HG02610 (cell line): ENCODE measurements at regions not wholly inside any gene's neighbourhood (a gene's known extent, or its start where the extent isn't known, plus 50 kb on each side); places are given as distances from the start of the nearest gene placed in this dataset.

Experiments
- ATAC-seq: cut with Tn5 transposase; IDR thresholded peaks from one replicate; pipeline ENCODE4 v1.9.1; 2021; ENCODE audit warnings: mild to moderate bottlenecking, moderate library complexity; ENCODE audit not compliant: unreplicated experiment

DNA sequence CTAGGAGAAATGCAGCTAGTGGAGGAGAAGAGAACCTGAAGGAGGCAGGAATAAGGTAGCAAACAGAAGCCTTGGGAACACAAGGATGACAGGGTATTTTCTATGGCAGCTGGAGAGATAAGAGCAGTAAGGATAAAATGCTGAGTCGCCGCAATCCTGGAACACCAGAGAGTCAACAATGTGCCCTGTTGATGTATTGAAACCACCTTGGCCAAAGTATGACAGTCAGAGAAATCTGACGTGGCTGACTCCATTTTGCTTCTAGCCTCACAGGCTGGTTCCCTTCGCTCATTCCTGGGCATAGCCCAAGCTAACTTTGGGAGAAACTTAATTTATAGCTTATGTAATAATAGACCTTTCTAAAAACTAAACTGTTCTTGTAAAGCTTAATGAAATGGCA lies 56.6 kb upstream of the C4orf54 start:
- ATAC-seq = no peak

GRCh38 chr4:99712530-99712929 lies 54.9 kb upstream of the C4orf54 start:
- no peak for ATAC-seq

- no peak for ATAC-seq
Observed at GRCh38 chr4:99712099-99712498, 54.5 kb upstream of the C4orf54 start.

GRCh38 chr4:99711657-99712056 lies 54.0 kb upstream of the C4orf54 start:
- ATAC-seq = no peak

GRCh38 chr4:99710681-99711345 lies 53.2 kb upstream of the C4orf54 start:
- no peak for ATAC-seq

DNA sequence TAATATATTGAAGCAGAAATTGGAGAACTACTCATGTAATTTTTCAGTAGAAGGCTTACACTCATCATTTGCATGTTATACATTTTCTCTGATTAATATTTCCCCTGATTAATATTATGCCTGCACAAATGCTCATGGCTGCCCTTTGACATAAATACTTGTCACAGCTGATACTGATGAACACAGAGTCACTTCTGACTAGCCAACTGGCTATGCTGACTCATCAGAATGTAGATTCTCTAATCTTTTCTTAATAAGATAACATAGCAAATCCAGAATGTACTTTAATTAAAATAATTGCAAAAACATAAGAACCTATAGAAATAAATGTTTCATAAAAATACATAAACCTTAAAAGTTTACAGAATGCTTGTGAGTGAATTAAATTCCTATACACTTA lies 52.4 kb upstream of the C4orf54 start:
- no peak for ATAC-seq

DNA sequence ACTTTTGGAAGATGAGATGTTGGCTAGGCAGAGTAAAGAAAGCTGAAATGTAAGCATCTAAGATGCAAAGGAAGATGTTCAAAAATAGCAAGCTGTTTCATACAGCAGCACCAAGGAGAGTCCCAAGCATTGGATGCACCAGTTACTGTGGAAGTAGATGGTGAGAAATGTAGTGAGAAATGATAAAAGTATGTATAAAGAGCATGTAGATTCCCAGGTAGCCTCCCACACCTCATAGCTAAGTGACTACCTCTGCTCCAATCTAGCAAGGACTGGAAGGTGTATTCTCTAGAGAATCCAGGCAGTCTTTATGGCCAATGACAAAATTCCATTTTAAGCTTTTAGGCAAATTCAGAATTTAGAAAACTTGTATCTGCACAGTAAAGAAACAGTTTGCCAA lies 50.9 kb upstream of the C4orf54 start:
- no peak for ATAC-seq
